BLaER1 treated with 17β-estradiol and CSF1 and Interleukin-3, amounts not matched to agents 10 nM and 100 nM (cell line): ENCODE measurements at regions not wholly inside any gene's neighbourhood (a gene's known extent, or its start where the extent isn't known, plus 50 kb on each side); places are given as distances from the start of the nearest gene placed in this dataset.

Source experiments
- H3K27ac ChIP-seq, 11 experiments: shearing (Covaris generic); formaldehyde crosslinking; 2 replicates each; pipeline ENCODE4 v1.8.1; 2022
- H3K27me3 ChIP-seq, 11 experiments: shearing (Covaris generic); formaldehyde crosslinking; 2 replicates each; pipeline ENCODE4 v1.8.1; 2022
- H3K36me3 ChIP-seq, 11 experiments: shearing (Covaris generic); formaldehyde crosslinking; 2 replicates each; pipeline ENCODE4 v1.8.1; 2022
- H3K4me1 ChIP-seq, 10 experiments: shearing (Covaris generic); formaldehyde crosslinking; 2 replicates each; pipeline ENCODE4 v1.8.1; 2022
- H3K4me2 ChIP-seq, 11 experiments: shearing (Covaris generic); formaldehyde crosslinking; 2 replicates each; pipeline ENCODE4 v1.8.1; 2022
- H3K4me3 ChIP-seq, 10 experiments: shearing (Covaris generic); formaldehyde crosslinking; 2 replicates each; pipeline ENCODE4 v1.8.1; 2022
- H3K9ac ChIP-seq, 11 experiments: shearing (Covaris generic); formaldehyde crosslinking; 2 replicates each; pipeline ENCODE4 v1.8.1; 2022
- H3K9me3 ChIP-seq, 11 experiments: shearing (Covaris generic); formaldehyde crosslinking; replicated peaks in 1 of 11; 2 replicates each; pipeline ENCODE4 v1.8.1; 2022
- H4K20me1 ChIP-seq, 11 experiments: shearing (Covaris generic); formaldehyde crosslinking; 2 replicates each; pipeline ENCODE4 v1.8.1; 2022
- Cebpa-rat ChIP-seq, 11 experiments: shearing (Covaris generic); IDR thresholded peaks; 2 replicates each; pipeline ENCODE4 v1.8.1; 2022

DNA sequence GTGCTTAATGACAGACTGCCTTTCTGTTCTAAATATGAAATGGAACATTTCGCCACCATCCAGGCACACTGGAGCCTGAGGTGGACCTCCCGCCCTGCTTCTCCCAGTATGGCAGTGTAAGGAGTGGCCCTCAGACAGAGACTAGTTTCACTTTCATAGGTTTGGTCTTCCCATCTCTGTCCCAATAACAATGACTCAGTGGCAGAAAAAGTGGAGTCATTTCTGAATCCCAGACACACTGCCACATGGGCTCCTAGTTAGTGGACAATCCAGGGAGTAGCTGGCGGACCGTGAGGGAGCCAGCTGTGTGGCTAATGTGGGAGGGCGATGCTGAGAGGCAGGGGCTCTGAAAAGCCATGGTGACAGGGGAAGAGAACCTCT lies 95.6 kb upstream of the TSPAN2 start:
- Histone ChIP-seq H3K4me3 (no peak overlapping the region), H3K4me1 (peaks cover 0 to 22% (median 0%) of the 10 kb centered on the region in 10 experiments; a peak in 3 of 20 replicates), H3K27ac (no peak overlapping the region), H3K27me3 (no peaks in the 10 kb centered on the region), H4K20me1 (no peaks in the 10 kb centered on the region), H3K9me3 (no peaks in the 10 kb centered on the region), H3K36me3 (no peaks in the 10 kb centered on the region), H3K4me2 (no peak overlapping the region; a peak in 1 of 22 replicates), H3K9ac (no peak overlapping the region)
- TF ChIP-seq Cebpa-rat (IDR thresholded peaks at IDR 0.05): no peak

DNA sequence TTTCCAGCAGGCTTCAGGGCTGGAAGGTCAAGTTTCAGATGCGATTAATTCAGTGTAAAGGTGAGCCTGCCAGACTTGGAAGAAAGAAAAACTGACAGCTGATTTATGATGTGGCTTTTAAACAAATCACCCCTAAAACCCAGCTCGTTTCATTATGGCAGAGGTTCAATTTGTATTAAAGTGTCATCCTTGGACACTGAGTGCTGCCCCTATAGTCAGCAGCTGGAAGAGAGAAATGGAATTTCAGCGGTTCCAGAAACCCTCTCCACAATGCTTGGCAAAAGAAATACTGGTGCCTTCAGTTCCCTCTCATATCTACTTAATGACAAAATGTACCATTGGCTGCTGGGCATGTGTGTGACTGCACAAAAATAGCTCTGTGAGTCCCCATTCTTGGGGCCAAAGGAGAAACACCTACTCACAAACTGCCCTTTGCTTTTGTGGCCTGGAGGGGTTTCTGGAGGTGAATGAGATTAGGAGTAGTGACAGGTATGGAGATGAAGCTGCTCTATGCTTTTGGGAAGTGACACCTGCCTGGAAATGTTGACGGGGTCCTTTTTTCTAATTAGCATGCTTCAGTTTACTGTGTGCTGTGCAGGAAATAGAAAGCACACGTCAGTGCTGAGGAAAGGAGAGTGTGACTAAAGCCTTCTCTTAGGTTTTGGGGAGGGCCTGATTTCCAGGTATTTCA lies 95.1 kb upstream of the TSPAN2 start:
- no peak overlapping the region for H3K27ac ChIP-seq

GRCh38 chr1:115183721-115184259 lies 94.5 kb upstream of the TSPAN2 start:
- Histone ChIP-seq H3K9ac (no peak overlapping the region), H3K9me3 (no peaks in the 10 kb centered on the region), H3K4me1 (peaks cover 0 to 29% (median 4%) of the 10 kb centered on the region in 10 experiments; a peak in 17 of 20 replicates), H3K27ac (no peak overlapping the region), H3K4me2 (peak overlapping the region in 2 of 11 experiments; percentile 9 to 20; a peak in 3 of 22 replicates), H3K4me3 (no peak overlapping the region), H4K20me1 (no peaks in the 10 kb centered on the region), H3K27me3 (no peaks in the 10 kb centered on the region), H3K36me3 (no peaks in the 10 kb centered on the region)
- TF ChIP-seq Cebpa-rat (IDR thresholded peaks at IDR 0.05): no peak

More for the DNA sequence above, 95.1 kb upstream of the TSPAN2 start:
- Histone ChIP-seq H3K4me2 (peak overlapping the region in 2 of 11 experiments; percentile 9 to 20; a peak in 2 of 22 replicates), H3K4me1 (peaks cover 0 to 23% (median 0%) of the 10 kb centered on the region in 10 experiments; a peak in 5 of 20 replicates), H3K36me3 (no peaks in the 10 kb centered on the region), H3K9me3 (no peaks in the 10 kb centered on the region), H3K27me3 (no peaks in the 10 kb centered on the region), H3K9ac (no peak overlapping the region), H3K4me3 (no peak overlapping the region), H4K20me1 (no peaks in the 10 kb centered on the region)
- TF ChIP-seq Cebpa-rat (IDR thresholded peaks at IDR 0.05): no peak

DNA sequence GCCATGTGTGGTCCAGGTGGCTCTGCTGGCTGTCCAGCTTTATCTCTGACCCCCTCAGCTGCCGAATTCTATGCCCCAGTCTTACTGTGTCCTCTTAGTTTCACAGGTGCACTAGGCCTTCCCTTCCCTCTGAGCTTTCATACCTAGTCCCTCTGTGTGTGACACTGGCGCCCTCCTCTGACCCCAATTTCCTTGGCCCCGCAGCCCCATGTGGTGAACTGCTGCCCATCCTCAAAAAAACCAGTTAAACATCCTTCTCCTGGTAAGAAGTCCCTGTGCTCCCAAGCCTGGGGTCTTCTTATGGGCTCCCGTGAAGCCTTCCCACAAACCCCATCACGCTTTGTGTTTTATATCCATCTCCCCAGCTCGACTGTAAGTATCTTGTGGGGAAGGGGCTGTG lies 93.9 kb upstream of the TSPAN2 start:
- Histone ChIP-seq H3K9ac (no peak overlapping the region), H3K4me1 (peaks cover 3 to 30% (median 10%) of the 10 kb centered on the region in 10 experiments; a peak in 17 of 20 replicates), H3K9me3 (no peaks in the 10 kb centered on the region), H3K4me3 (no peak overlapping the region), H3K27me3 (no peaks in the 10 kb centered on the region), H4K20me1 (no peaks in the 10 kb centered on the region), H3K27ac (no peak overlapping the region), H3K4me2 (peak overlapping the region in 1 of 11 experiments; percentile 9; a peak in 1 of 22 replicates), H3K36me3 (no peaks in the 10 kb centered on the region)
- TF ChIP-seq Cebpa-rat (IDR thresholded peaks at IDR 0.05): no peak

DNA sequence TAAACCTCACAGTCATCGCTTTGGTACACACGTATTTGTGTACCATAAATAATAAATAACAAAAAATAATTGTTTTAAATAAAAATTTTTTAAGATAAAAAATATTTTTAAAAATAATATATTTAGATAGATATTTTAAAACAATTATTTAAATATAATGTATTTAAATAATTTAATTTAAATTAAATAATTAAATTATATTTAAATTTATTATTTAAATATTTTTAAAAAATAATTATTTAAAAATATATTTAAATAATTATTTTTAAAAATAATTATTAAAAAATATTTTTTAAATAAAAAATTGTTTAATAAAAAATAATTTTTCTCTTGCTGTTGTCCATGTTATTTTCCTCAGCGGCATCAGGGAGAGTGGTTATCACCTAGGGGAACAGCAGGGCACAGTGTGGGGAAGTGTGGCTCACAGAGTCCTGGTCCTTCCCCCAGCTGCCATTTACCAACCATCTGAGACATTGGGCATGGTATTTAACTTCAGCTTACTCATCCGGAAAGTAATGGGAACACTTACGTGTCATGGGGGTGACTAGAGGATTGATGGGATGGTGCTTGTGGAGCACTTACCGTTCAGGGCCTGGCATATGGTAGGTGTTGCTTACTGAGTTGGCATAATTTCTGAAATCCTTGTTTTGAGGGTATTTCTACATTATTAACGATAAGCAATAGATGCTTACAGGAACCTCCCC lies 92.9 kb upstream of the TSPAN2 start:
- no peak overlapping the region for H3K27ac ChIP-seq
- H3K9me3 ChIP-seq: no peaks in the 10 kb centered on the region
- no peak overlapping the region for H3K9ac ChIP-seq
- H3K4me3 ChIP-seq: no peak overlapping the region
- no peak overlapping the region for H3K4me2 ChIP-seq
- no peak for TF ChIP-seq Cebpa-rat (IDR thresholded peaks at IDR 0.05)
- H4K20me1 ChIP-seq: no peaks in the 10 kb centered on the region
- H3K27me3 ChIP-seq: no peaks in the 10 kb centered on the region
- peaks cover 3 to 30% (median 15%) of the 10 kb centered on the region in 10 experiments; a peak in 17 of 20 replicates for H3K4me1 ChIP-seq
- H3K36me3 ChIP-seq: no peaks in the 10 kb centered on the region

GRCh38 chr1:115181231-115181630 lies 91.9 kb upstream of the TSPAN2 start:
- Histone ChIP-seq H4K20me1 (no peaks in the 10 kb centered on the region), H3K27ac (no peak overlapping the region), H3K4me3 (no peak overlapping the region), H3K4me2 (no peak overlapping the region), H3K9ac (no peak overlapping the region), H3K36me3 (no peaks in the 10 kb centered on the region), H3K27me3 (no peaks in the 10 kb centered on the region), H3K4me1 (peaks cover 3 to 30% (median 15%) of the 10 kb centered on the region in 10 experiments; a peak in 17 of 20 replicates), H3K9me3 (no peaks in the 10 kb centered on the region)
- no peak for TF ChIP-seq Cebpa-rat (IDR thresholded peaks at IDR 0.05)

DNA sequence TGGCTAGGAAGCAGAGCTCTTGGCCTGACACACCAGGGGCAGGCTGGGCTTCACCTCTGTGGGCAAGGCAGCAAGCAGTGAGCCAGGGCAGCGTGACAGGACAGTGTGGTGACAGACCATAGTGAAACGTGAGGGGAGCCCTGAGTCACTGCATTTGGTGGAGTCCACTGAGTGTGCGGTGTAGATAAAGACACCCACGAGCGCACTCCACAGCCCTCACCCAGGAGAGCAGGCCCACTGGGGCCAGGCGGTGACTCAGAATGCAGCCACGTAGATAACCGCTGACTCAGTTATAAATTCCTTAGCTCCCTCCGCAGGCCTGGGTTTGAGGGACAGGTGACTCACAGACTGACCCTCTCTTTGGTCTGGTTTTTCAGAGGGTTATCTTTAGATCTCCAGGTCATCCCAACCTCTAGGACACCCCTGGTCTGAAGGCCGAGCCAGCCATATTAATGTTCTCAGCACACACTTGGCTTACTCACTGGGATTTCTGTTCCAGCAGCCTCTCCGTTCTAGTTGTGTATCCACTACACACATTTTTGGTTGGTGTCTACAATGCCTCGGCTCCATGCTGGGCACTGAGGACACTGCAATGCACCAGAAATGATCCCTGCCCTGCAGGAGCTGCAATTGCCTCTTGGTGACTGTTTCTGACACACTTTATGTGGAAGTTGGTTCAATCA lies 90.2 kb upstream of the TSPAN2 start:
- no peaks in the 10 kb centered on the region for H3K9me3 ChIP-seq
- H3K4me2 ChIP-seq: peak overlapping the region in 3 of 11 experiments; percentile 8 to 17 (median 15); a peak in 4 of 22 replicates
- H3K27me3 ChIP-seq: no peaks in the 10 kb centered on the region
- H3K27ac ChIP-seq: 0 out of 22 replicates have a peak overlapping the region, but pooled peaks of 1 of the 11 experiments have one; percentile 9
- no peaks in the 10 kb centered on the region for H4K20me1 ChIP-seq
- H3K4me1 ChIP-seq: peaks cover 3 to 24% (median 15%) of the 10 kb centered on the region in 10 experiments; a peak in 17 of 20 replicates
- TF ChIP-seq Cebpa-rat (IDR thresholded peaks at IDR 0.05): no peak
- no peak overlapping the region for H3K4me3 ChIP-seq
- no peaks in the 10 kb centered on the region for H3K36me3 ChIP-seq
- H3K9ac ChIP-seq: no peak overlapping the region

- no peak overlapping the region for H3K9ac ChIP-seq
- H3K27ac ChIP-seq: no peak overlapping the region
- no peak for TF ChIP-seq Cebpa-rat (IDR thresholded peaks at IDR 0.05)
- H3K4me1 ChIP-seq: peaks cover 3 to 18% (median 14%) of the 10 kb centered on the region in 10 experiments; a peak in 17 of 20 replicates
- H3K9me3 ChIP-seq: no peaks in the 10 kb centered on the region
- no peak overlapping the region for H3K4me2 ChIP-seq
- H3K4me3 ChIP-seq: no peak overlapping the region
- H3K27me3 ChIP-seq: no peaks in the 10 kb centered on the region
- H3K36me3 ChIP-seq: no peaks in the 10 kb centered on the region
- no peaks in the 10 kb centered on the region for H4K20me1 ChIP-seq
These were observed 86.9 kb upstream of the TSPAN2 start for GRCh38 chr1:115176189-115176588.

- Histone ChIP-seq H3K27ac (no peak overlapping the region), H4K20me1 (no peaks in the 10 kb centered on the region), H3K4me2 (no peak overlapping the region), H3K36me3 (no peaks in the 10 kb centered on the region), H3K9me3 (no peaks in the 10 kb centered on the region), H3K27me3 (no peaks in the 10 kb centered on the region), H3K4me1 (peaks cover 3 to 19% (median 14%) of the 10 kb centered on the region in 10 experiments; a peak in 17 of 20 replicates), H3K4me3 (no peak overlapping the region), H3K9ac (no peak overlapping the region)
- TF ChIP-seq Cebpa-rat (IDR thresholded peaks at IDR 0.05): no peak
These were observed 86.3 kb upstream of the TSPAN2 start for GRCh38 chr1:115175596-115175995.
